Esophagus muscularis mucosa (tissue), 4 donors: ENCODE measurements at regions not wholly inside any gene's neighbourhood (a gene's known extent, or its start where the extent isn't known, plus 50 kb on each side); places are given as distances from the start of the nearest gene placed in this dataset.

Experiments used
- DNase-seq: peaks from one replicate; pipeline ENCODE4 v3.0.0-alpha.2; 2017; ENCODE audit errors: extremely low spot score
- H3K27ac ChIP-seq, 4 donors: fragments of 200-600 bp; sonication (generic); replicated peaks in 1 of 4; 1 replicate in 3 of 4; 2 replicates in 1 of 4; pipeline ENCODE4 v1.5.1; 2016 to 2019; ENCODE audit warnings: mild to moderate bottlenecking in 1 of 4
- H3K27me3 ChIP-seq, 4 donors: fragments of 200-600 bp; sonication (generic); one replicate each; pipeline versions ENCODE4 v1.5.1 to v1.6.0; 2016 to 2019
- H3K36me3 ChIP-seq, 4 donors: fragments of 200-600 bp; sonication (generic); one replicate each; pipeline ENCODE4 v1.5.1; 2016 to 2019
- H3K4me1 ChIP-seq, 4 donors: fragments of 200-600 bp; sonication (generic); one replicate each; pipeline ENCODE4 v1.5.1; 2016 to 2019
- H3K4me3 ChIP-seq, 4 donors: fragments of 200-600 bp; sonication (generic); 1 replicate in 2 of 4; 2 replicates in 2 of 4; pipeline ENCODE4 v1.5.1; 2016 to 2019; ENCODE audit warnings: mild to moderate bottlenecking in 4 of 4, moderate library complexity in 1 of 4
- H3K9me3 ChIP-seq, 4 donors: fragments of 200-600 bp; sonication (generic); 1 replicate in 3 of 4; 2 replicates in 1 of 4; pipeline ENCODE4 v1.5.1; 2016 to 2019
- CTCF ChIP-seq, 3 experiments: fragments of 200-600 bp in 2 of 3; fragments of 450-650 bp in 1 of 3; sonication (generic) in 2 of 3; IDR thresholded peaks; one replicate each; pipeline ENCODE4 v1.5.1; 2017 to 2019; ENCODE audit warnings: antibody characterized with exemption in 3 of 3, mild to moderate bottlenecking in 2 of 3, moderate library complexity in 1 of 3
- EP300 ChIP-seq: sonication (generic); formaldehyde crosslinking; IDR thresholded peaks from one replicate; pipeline ENCODE4 v1.6.1; 2017; ENCODE audit warnings: antibody characterized with exemption
- POLR2A ChIP-seq: fragments of 450-650 bp; IDR thresholded peaks from one replicate; pipeline ENCODE4 v1.6.1; 2017; ENCODE audit warnings: antibody characterized with exemption, moderate library complexity, mild to moderate bottlenecking, low read depth
- POLR2AphosphoS5 ChIP-seq, 2 donors: sonication (generic); formaldehyde crosslinking; IDR thresholded peaks; one replicate each; pipeline ENCODE4 v1.6.1; 2017; ENCODE audit warnings: antibody characterized with exemption in 2 of 2
- WGBS: methylation state at CpG from one replicate; pipeline ENCODE4 v1.1.5; 2018; 5-methylcytosine and 5-hydroxymethylcytosine counted together
- intact Hi-C: fragments of 100-400 bp; cut with DNase I; formaldehyde crosslinking; loops from one replicate; pipeline ENCODE4 v1.15.1; 2023

- H3K36me3 ChIP-seq: no peaks in the 10 kb centered on the region
- WGBS: 74% methylated on average over 3 of the region's 3 CpGs
These were observed 893.7 kb upstream of the FAM98A start for GRCh38 chr2:34492561-34493455.

DNA sequence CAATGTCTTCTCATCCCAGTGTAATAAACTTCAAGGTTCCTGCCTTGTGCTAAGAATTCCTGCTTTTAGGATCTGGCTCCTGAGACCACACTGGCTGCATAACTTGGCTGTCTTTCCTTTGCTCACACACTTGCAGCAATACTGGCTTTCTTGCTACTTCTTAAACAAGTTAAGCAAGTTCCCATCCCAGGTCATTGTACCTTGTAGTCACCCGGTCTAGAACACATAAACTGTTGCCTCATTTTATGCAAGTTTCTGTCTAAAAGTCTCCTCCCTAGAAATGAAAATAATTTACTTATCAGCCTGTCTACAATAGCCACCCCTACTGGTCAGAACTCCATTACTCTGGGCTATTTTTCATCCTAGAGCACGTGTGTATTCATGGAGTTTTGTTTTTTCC lies 887.9 kb upstream of the FAM98A start:
- 77% methylated on average over 2 of the region's 2 CpGs for WGBS

More at GRCh38 chr2:34492561-34493455, 893.7 kb upstream of the FAM98A start:
- no peak for TF ChIP-seq POLR2A
- no peak for TF ChIP-seq EP300
- TF ChIP-seq POLR2AphosphoS5 (IDR thresholded peaks at IDR 0.05): no peak
- no peak for TF ChIP-seq CTCF (IDR thresholded peaks at IDR 0.05)
- no peak overlapping the region for H3K4me3 ChIP-seq
- intact Hi-C loops: no loop called here
- H3K9me3 ChIP-seq: no peaks in the 10 kb centered on the region
- no peak for DNase-seq
- H3K4me1 ChIP-seq: no peaks in the 10 kb centered on the region
- no peaks in the 10 kb centered on the region for H3K27me3 ChIP-seq
- no peak overlapping the region for H3K27ac ChIP-seq

GRCh38 chr2:34481542-34481941 lies 882.4 kb upstream of the FAM98A start:
- DNase-seq: no peak
- no peak overlapping the region for H3K27ac ChIP-seq
- no peaks in the 10 kb centered on the region for H3K9me3 ChIP-seq
- H3K36me3 ChIP-seq: no peaks in the 10 kb centered on the region
- intact Hi-C loops: no loop called here
- no peaks in the 10 kb centered on the region for H3K4me1 ChIP-seq
- WGBS: 88% methylated on average over 3 of the region's 3 CpGs
- H3K27me3 ChIP-seq: no peaks in the 10 kb centered on the region
- H3K4me3 ChIP-seq: no peak overlapping the region
- TF ChIP-seq POLR2A: no peak

More for the DNA sequence above, 887.9 kb upstream of the FAM98A start:
- DNase-seq: no peak
- intact Hi-C loops: no loop called here
- Histone ChIP-seq H3K36me3 (no peaks in the 10 kb centered on the region), H3K27me3 (no peaks in the 10 kb centered on the region), H3K9me3 (no peaks in the 10 kb centered on the region), H3K4me3 (no peak overlapping the region), H3K27ac (no peak overlapping the region), H3K4me1 (no peaks in the 10 kb centered on the region)
- TF ChIP-seq POLR2A: no peak
- TF ChIP-seq EP300: no peak
- no peak for TF ChIP-seq CTCF (IDR thresholded peaks at IDR 0.05)
- TF ChIP-seq POLR2AphosphoS5 (IDR thresholded peaks at IDR 0.05): no peak

GRCh38 chr2:34480366-34480765 lies 881.3 kb upstream of the FAM98A start:
- Histone ChIP-seq H3K4me1 (no peaks in the 10 kb centered on the region), H3K27ac (no peak overlapping the region), H3K36me3 (no peaks in the 10 kb centered on the region), H3K9me3 (no peaks in the 10 kb centered on the region), H3K4me3 (no peak overlapping the region), H3K27me3 (no peaks in the 10 kb centered on the region)
- TF ChIP-seq POLR2AphosphoS5 (IDR thresholded peaks at IDR 0.05): no peak
- TF ChIP-seq POLR2A: no peak
- no peak for TF ChIP-seq CTCF (IDR thresholded peaks at IDR 0.05)
- no peak for TF ChIP-seq EP300
- intact Hi-C loops: no loop called here
- no peak for DNase-seq
- 80% methylated on average over 2 of the region's 2 CpGs for WGBS

DNA sequence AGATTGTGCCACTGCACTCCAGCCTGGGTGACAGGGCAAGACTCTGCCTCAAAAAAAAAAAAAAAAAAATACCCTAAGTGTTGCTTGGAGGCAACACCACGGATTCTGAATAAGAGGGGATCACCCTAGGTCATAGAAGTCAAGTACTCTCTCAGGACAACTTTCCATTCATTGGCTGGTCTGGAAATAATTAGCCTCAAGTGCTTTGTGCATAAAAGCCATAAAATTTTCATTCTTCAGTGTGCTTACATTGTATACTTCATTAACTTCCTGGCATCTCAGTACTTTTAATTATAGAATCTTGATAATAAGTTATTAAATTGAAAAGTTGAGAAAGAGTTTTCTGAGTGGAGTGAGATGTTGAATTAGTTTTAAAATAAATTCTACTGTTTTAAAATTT lies 876.1 kb upstream of the FAM98A start:
- no peak overlapping the region for H3K27ac ChIP-seq
- no peaks in the 10 kb centered on the region for H3K36me3 ChIP-seq
- no peaks in the 10 kb centered on the region for H3K9me3 ChIP-seq
- no peaks in the 10 kb centered on the region for H3K4me1 ChIP-seq
- no peak for TF ChIP-seq EP300
- WGBS: 68% methylated on average over 1 of the region's 1 CpG
- intact Hi-C loops: no loop called here
- no peaks in the 10 kb centered on the region for H3K27me3 ChIP-seq
- DNase-seq: no peak
- no peak overlapping the region for H3K4me3 ChIP-seq

- DNase-seq: no peak
- no peaks in the 10 kb centered on the region for H3K4me1 ChIP-seq
- intact Hi-C loops: no loop called here
- H3K4me3 ChIP-seq: no peak overlapping the region
- 89% methylated on average over 1 of the region's 1 CpG for WGBS
- H3K9me3 ChIP-seq: no peaks in the 10 kb centered on the region
- no peak overlapping the region for H3K27ac ChIP-seq
- no peak for TF ChIP-seq POLR2AphosphoS5 (IDR thresholded peaks at IDR 0.05)
- no peak for TF ChIP-seq CTCF (IDR thresholded peaks at IDR 0.05)
- no peak for TF ChIP-seq POLR2A
- no peak for TF ChIP-seq EP300
- H3K36me3 ChIP-seq: no peaks in the 10 kb centered on the region
- no peaks in the 10 kb centered on the region for H3K27me3 ChIP-seq
These were observed 875.5 kb upstream of the FAM98A start for GRCh38 chr2:34474646-34475045.
